NB4 (cell line): ENCODE measurements at regions not wholly inside any gene's neighbourhood (a gene's known extent, or its start where the extent isn't known, plus 50 kb on each side); places are given as distances from the start of the nearest gene placed in this dataset.

Experiments
- CTCF ChIP-seq: IDR thresholded peaks from one replicate; pipeline ENCODE4 v1.5.1; 2012; ENCODE audit warnings: low read depth, low read length
- MAX ChIP-seq: IDR thresholded peaks from 2 replicates; pipeline ENCODE4 v1.6.1; 2011; ENCODE audit warnings: low read depth, low read length
- MYC ChIP-seq: IDR thresholded peaks from 2 replicates; pipeline ENCODE4 v1.6.1; 2011; ENCODE audit warnings: low read depth, low read length
- POLR2A ChIP-seq: IDR thresholded peaks from 2 replicates; pipeline ENCODE4 v1.6.1; 2011; ENCODE audit warnings: mild to moderate bottlenecking; ENCODE audit not compliant: insufficient read length; ENCODE audit errors: extremely low read depth

DNA sequence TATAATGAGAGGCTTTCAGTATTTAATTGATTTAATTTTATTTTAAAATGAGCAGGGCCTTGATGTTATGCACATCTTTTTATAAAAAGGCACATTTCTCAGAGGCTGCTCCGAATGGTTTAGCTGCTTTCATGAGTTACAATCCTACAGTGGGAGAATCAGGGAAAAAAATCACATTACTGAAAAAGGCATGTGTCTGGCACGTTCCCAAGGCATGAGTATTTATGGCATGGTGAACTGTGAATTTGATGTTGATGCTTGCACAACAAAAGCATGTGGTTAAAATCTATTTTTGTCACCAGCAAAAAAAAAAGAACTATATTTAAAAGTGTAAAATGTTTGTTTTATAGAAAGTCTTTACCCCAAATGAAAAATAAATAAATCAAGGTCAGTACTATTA is 485.2 kb upstream of the ROBO2 start:
- no peak for TF ChIP-seq MAX
- TF ChIP-seq CTCF = no peak
- TF ChIP-seq POLR2A = no peak
- TF ChIP-seq MYC = no peak
